OCI-LY1 (cell line): ENCODE measurements at regions not wholly inside any gene's neighbourhood (a gene's known extent, or its start where the extent isn't known, plus 50 kb on each side); places are given as distances from the start of the nearest gene placed in this dataset.
A peak's percentile ranks its signal among the peaks of the same experiment; 100 is the strongest.

Source experiments
- H2AFZ ChIP-seq: fragments of 200-600 bp; sonication (generic), shearing (Covaris generic); 2 replicates; pipeline ENCODE4 v1.6.0; 2014; ENCODE audit warnings: antibody characterized with exemption, mild to moderate bottlenecking, low read length
- H3F3A ChIP-seq: fragments of 200-600 bp; sonication (generic), shearing (Covaris generic); 2 replicates; pipeline ENCODE4 v1.6.0; 2014; ENCODE audit warnings: mild to moderate bottlenecking, antibody characterized with exemption, low read length, moderate library complexity; ENCODE audit not compliant: insufficient read depth
- H3K27ac ChIP-seq: fragments of 200-600 bp; sonication (generic); 2 replicates; pipeline ENCODE4 v1.5.1; 2014; ENCODE audit warnings: low read length, mixed run types, mild to moderate bottlenecking, low read depth; ENCODE audit not compliant: poor library complexity, severe bottlenecking
- H3K27me3 ChIP-seq: fragments of 200-600 bp; sonication (generic); 2 replicates; pipeline ENCODE4 v1.6.0; 2014; ENCODE audit warnings: antibody characterized with exemption, mild to moderate bottlenecking, low read length, moderate library complexity; ENCODE audit not compliant: insufficient read depth
- H3K36me3 ChIP-seq: fragments of 200-600 bp; sonication (generic); 2 replicates; pipeline ENCODE4 v1.6.1; 2014; ENCODE audit warnings: mild to moderate bottlenecking, antibody characterized with exemption, low read length, moderate library complexity, mixed read lengths; ENCODE audit not compliant: insufficient read depth
- H3K4me1 ChIP-seq: fragments of 200-600 bp; sonication (generic); 2 replicates; pipeline ENCODE4 v1.5.1; 2014; ENCODE audit warnings: mild to moderate bottlenecking, low read length, moderate library complexity; ENCODE audit not compliant: insufficient read depth, severe bottlenecking
- H3K4me2 ChIP-seq: fragments of 200-600 bp; sonication (generic), shearing (Covaris generic); 2 replicates; pipeline ENCODE4 v1.6.1; 2014; ENCODE audit warnings: low read length
- H3K4me3 ChIP-seq: fragments of 200-600 bp; sonication (generic); 2 replicates; pipeline ENCODE4 v1.5.1; 2014; ENCODE audit warnings: low read length, low read depth, mild to moderate bottlenecking, mixed read lengths; ENCODE audit not compliant: poor library complexity, severe bottlenecking
- H3K79me2 ChIP-seq: fragments of 200-600 bp; shearing (Covaris generic); 2 replicates; pipeline ENCODE4 v1.6.1; 2016; ENCODE audit warnings: mixed run types, low read length, mixed read lengths; ENCODE audit not compliant: insufficient read depth
- H3K9ac ChIP-seq: fragments of 200-600 bp; sonication (generic), shearing (Covaris generic); 2 replicates; pipeline ENCODE4 v1.6.1; 2014; ENCODE audit warnings: mild to moderate bottlenecking, low read length, mixed read lengths
- H3K9me2 ChIP-seq: fragments of 200-600 bp; sonication (generic), shearing (Covaris generic); 2 replicates; pipeline ENCODE4 v1.6.1; 2014; ENCODE audit warnings: low read depth, mild to moderate bottlenecking, low read length, mixed read lengths
- H3K9me3 ChIP-seq: fragments of 200-600 bp; shearing (Covaris generic); 2 replicates; pipeline ENCODE4 v1.6.1; 2014; ENCODE audit warnings: low read length, mixed read lengths
- H4K20me1 ChIP-seq: fragments of 200-600 bp; sonication (generic), shearing (Covaris generic); 2 replicates; pipeline ENCODE4 v1.6.0; 2016; ENCODE audit warnings: mild to moderate bottlenecking, low read length; ENCODE audit not compliant: insufficient read depth
- CTCF ChIP-seq: fragments of 200-600 bp; sonication (generic), shearing (Covaris generic); IDR thresholded peaks from 2 replicates; pipeline ENCODE4 v1.5.1; 2017; ENCODE audit warnings: mild to moderate bottlenecking, antibody characterized with exemption, low read length, moderate library complexity, mixed read lengths
- EZH2 ChIP-seq: fragments of 200-600 bp; sonication (generic), shearing (Covaris generic); IDR thresholded peaks from 2 replicates; pipeline ENCODE4 v1.8.0; 2017; ENCODE audit warnings: borderline replicate concordance, mixed run types, mild to moderate bottlenecking, antibody characterized with exemption, low read length, moderate library complexity, mixed read lengths

GRCh38 chr20:53826090-53826489 is 232.5 kb upstream of the ZNF217 start:
- Histone ChIP-seq H4K20me1 (no peaks in the 10 kb centered on the region), H3K4me2 (no peak overlapping the region), H3K9me3 (no peaks in the 10 kb centered on the region), H3K9ac (no peak overlapping the region), H3K36me3 (no peaks in the 10 kb centered on the region), H3K4me1 (peaks cover 51% of the 10 kb centered on the region), H3K4me3 (no peak overlapping the region), H3K27ac (peak overlapping the region; percentile 88), H2AFZ (no peak overlapping the region), H3F3A (no peaks in the 10 kb centered on the region), H3K9me2 (no peaks in the 10 kb centered on the region), H3K27me3 (no peaks in the 10 kb centered on the region), H3K79me2 (no peaks in the 10 kb centered on the region)
- TF ChIP-seq CTCF: no peak
- no peak for TF ChIP-seq EZH2

GRCh38 chr20:53825282-53825681 is 231.6 kb upstream of the ZNF217 start:
- Histone ChIP-seq H2AFZ (no peak overlapping the region), H3K4me3 (no peak overlapping the region), H3F3A (no peaks in the 10 kb centered on the region), H3K27ac (no peak overlapping the region), H3K9me2 (no peaks in the 10 kb centered on the region), H3K4me1 (peaks cover 44% of the 10 kb centered on the region), H3K79me2 (no peaks in the 10 kb centered on the region), H3K27me3 (no peaks in the 10 kb centered on the region), H4K20me1 (no peaks in the 10 kb centered on the region), H3K36me3 (no peaks in the 10 kb centered on the region), H3K9ac (no peak overlapping the region), H3K9me3 (no peaks in the 10 kb centered on the region), H3K4me2 (no peak overlapping the region)
- TF ChIP-seq EZH2 (no peak), CTCF (no peak)

GRCh38 chr20:53824779-53825178 is 231.1 kb upstream of the ZNF217 start:
- no peak overlapping the region for H2AFZ ChIP-seq
- H3K9me3 ChIP-seq: no peaks in the 10 kb centered on the region
- H3K36me3 ChIP-seq: no peaks in the 10 kb centered on the region
- H4K20me1 ChIP-seq: no peaks in the 10 kb centered on the region
- no peaks in the 10 kb centered on the region for H3F3A ChIP-seq
- peaks cover 39% of the 10 kb centered on the region for H3K4me1 ChIP-seq
- TF ChIP-seq EZH2 (no peak), CTCF (no peak)
- H3K4me2 ChIP-seq: no peak overlapping the region
- H3K27me3 ChIP-seq: no peaks in the 10 kb centered on the region
- no peak overlapping the region for H3K9ac ChIP-seq
- H3K4me3 ChIP-seq: no peak overlapping the region
- H3K9me2 ChIP-seq: no peaks in the 10 kb centered on the region
- H3K27ac ChIP-seq: no peak overlapping the region
- H3K79me2 ChIP-seq: no peaks in the 10 kb centered on the region
